ENCODE measurements at regions not wholly inside any gene's neighbourhood (a gene's known extent, or its start where the extent isn't known, plus 50 kb on each side); places are given as distances from the start of the nearest gene placed in this dataset.

- TF ChIP-seq EZH2 (IDR thresholded peaks at IDR 0.05; ENCODE audit: insufficient read depth, poor library complexity, severe bottlenecking) = no peak
- no peak for TF ChIP-seq EZH2phosphoT487 (IDR thresholded peaks at IDR 0.05; ENCODE audit: insufficient read depth, low read depth)
These were observed 196.0 kb upstream of the SPHKAP start for GRCh38 chr2:228377533-228377932.
